Stimulated activated naive CD8-positive, alpha-beta T cell treated with anti-CD3 and anti-CD28 coated beads, Interleukin-15, amount 100 ng/mL, for 72 hours (primary cell): ENCODE measurements at regions not wholly inside any gene's neighbourhood (a gene's known extent, or its start where the extent isn't known, plus 50 kb on each side); places are given as distances from the start of the nearest gene placed in this dataset.
A peak's percentile ranks its signal among the peaks of the same experiment; 100 is the strongest.
"Not testable (repeated sequence)": the region's sequence is repeated elsewhere in the genome, so short reads cannot be mapped to it uniquely, and the experiment has no call there.

ENCODE experiments used
- ATAC-seq: fragments of 150-1000 bp; cut with Tn5 transposase; 2 replicates; pipeline ENCODE4 v1.10.0; 2021; ENCODE audit warnings: mild to moderate bottlenecking, moderate library complexity
- DNase-seq, 2 donors: peaks; one replicate each; pipeline ENCODE4 v3.0.0; 2021 to 2022
- H3K27ac Mint-ChIP-seq, 2 donors: one replicate each; pipeline ENCODE4 v1.8.0; 2022; ENCODE audit warnings: mild to moderate bottlenecking in 2 of 2, mixed read lengths in 2 of 2, moderate library complexity in 2 of 2
- H3K27me3 Mint-ChIP-seq: one replicate; pipeline ENCODE4 v1.8.0; 2022; ENCODE audit warnings: mixed read lengths
- H3K4me1 Mint-ChIP-seq: one replicate; pipeline ENCODE4 v1.8.0; 2022; ENCODE audit warnings: mild to moderate bottlenecking, mixed read lengths
- H3K4me3 Mint-ChIP-seq, 2 donors: one replicate each; pipeline ENCODE4 v1.8.0; 2022; ENCODE audit warnings: mild to moderate bottlenecking in 2 of 2, mixed read lengths in 2 of 2, moderate library complexity in 1 of 2
- H3K9me3 Mint-ChIP-seq, 2 donors: one replicate each; pipeline ENCODE4 v1.8.0; 2022; ENCODE audit warnings: mixed read lengths in 2 of 2

GRCh38 chr2:128596396-128597120 is 277.9 kb upstream of the HS6ST1 start:
- Mint-ChIP-seq H3K9me3 (no peaks in the 10 kb centered on the region), H3K27ac (no peak overlapping the region), H3K4me3 (no peak overlapping the region), H3K27me3 (peaks cover 12% of the 10 kb centered on the region), H3K4me1 (no peaks in the 10 kb centered on the region)
- DNase-seq, result no peak
- ATAC-seq, result peak; percentile 31

GRCh38 chr2:128597121-128597762 is 278.6 kb upstream of the HS6ST1 start:
- Mint-ChIP-seq H3K27ac (no peak overlapping the region), H3K27me3 (peaks cover 5% of the 10 kb centered on the region), H3K9me3 (no peaks in the 10 kb centered on the region), H3K4me1 (no peaks in the 10 kb centered on the region), H3K4me3 (no peak overlapping the region)
- ATAC-seq (no peak), DNase-seq (no peak)

- H3K27me3 Mint-ChIP-seq, H3K4me1 Mint-ChIP-seq, H3K4me3 Mint-ChIP-seq, H3K9me3 Mint-ChIP-seq, ATAC-seq, H3K27ac Mint-ChIP-seq, DNase-seq: not testable (repeated sequence)
These were observed 279.6 kb upstream of the HS6ST1 start for GRCh38 chr2:128598260-128598659.

DNA sequence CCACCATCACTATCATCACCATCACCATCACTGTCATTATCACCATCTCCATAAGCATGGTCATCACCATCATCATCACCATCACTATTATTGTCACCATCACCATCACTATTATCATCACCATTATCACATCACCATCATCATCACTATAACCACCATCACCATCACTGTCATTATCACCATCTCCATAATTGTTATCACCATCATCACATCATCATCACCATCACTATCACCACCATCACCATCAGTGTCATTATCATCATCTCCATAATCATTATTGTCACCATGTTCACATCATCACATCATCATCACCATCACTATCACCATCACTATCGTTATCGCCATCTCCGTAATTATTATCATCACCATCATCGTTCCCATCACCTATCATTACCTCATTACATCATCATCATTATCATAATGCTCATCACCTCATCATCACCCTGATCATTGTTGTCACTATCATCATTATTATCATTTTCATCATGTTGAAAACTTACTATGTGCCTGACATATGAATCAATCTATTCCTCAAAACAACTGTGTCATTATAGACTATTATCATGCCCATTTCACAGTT is 280.3 kb upstream of the HS6ST1 start:
- H3K27ac Mint-ChIP-seq, result no peak overlapping the region
- H3K9me3 Mint-ChIP-seq, result no peaks in the 10 kb centered on the region
- H3K27me3 Mint-ChIP-seq, result no peaks in the 10 kb centered on the region
- H3K4me1 Mint-ChIP-seq, result no peaks in the 10 kb centered on the region
- ATAC-seq (no peak), DNase-seq (no peak)
- no peak overlapping the region for H3K4me3 Mint-ChIP-seq

DNA sequence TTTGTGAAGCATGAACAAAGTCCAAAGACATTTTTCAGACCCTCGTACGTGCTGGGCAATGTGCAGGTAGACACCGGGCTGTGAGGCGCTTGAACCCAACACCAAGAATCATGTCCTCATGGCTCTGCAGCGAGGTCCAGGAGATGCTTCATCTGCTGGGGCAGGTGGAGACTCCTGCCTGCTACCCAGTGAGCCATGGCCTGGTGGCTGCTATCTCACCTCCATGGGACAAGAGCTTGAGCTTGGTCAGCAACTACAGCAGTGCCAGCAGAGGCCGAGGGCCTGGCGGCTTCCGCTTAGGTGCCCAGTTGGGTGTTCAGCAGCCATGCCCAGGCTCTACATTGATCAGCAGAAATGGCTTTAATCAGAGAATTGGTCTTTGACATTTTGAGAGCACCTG is 281.0 kb upstream of the HS6ST1 start:
- ATAC-seq, result no peak
- Mint-ChIP-seq H3K4me1 (no peaks in the 10 kb centered on the region), H3K9me3 (no peaks in the 10 kb centered on the region), H3K27me3 (no peaks in the 10 kb centered on the region), H3K4me3 (no peak overlapping the region), H3K27ac (no peak overlapping the region)
- DNase-seq, result no peak

- Mint-ChIP-seq H3K27ac (no peak overlapping the region), H3K27me3 (no peaks in the 10 kb centered on the region), H3K4me3 (no peak overlapping the region), H3K4me1 (no peaks in the 10 kb centered on the region), H3K9me3 (no peaks in the 10 kb centered on the region)
- ATAC-seq (no peak), DNase-seq (no peak)
These were observed 282.1 kb upstream of the HS6ST1 start for GRCh38 chr2:128600581-128601297.

- DNase-seq (no peak), ATAC-seq (no peak)
- Mint-ChIP-seq H3K4me3 (no peak overlapping the region), H3K9me3 (no peaks in the 10 kb centered on the region), H3K27me3 (no peaks in the 10 kb centered on the region), H3K27ac (no peak overlapping the region), H3K4me1 (no peaks in the 10 kb centered on the region)
These were observed 282.8 kb upstream of the HS6ST1 start for GRCh38 chr2:128601298-128602037.

- Mint-ChIP-seq H3K27ac (peak overlapping the region in 1 of 2 donors; percentile 91), H3K27me3 (no peaks in the 10 kb centered on the region), H3K4me3 (no peak overlapping the region), H3K9me3 (no peaks in the 10 kb centered on the region), H3K4me1 (no peaks in the 10 kb centered on the region)
- peak; percentile 33 for ATAC-seq
- DNase-seq, result no peak
These were observed 283.5 kb upstream of the HS6ST1 start for GRCh38 chr2:128602038-128602698.

DNA sequence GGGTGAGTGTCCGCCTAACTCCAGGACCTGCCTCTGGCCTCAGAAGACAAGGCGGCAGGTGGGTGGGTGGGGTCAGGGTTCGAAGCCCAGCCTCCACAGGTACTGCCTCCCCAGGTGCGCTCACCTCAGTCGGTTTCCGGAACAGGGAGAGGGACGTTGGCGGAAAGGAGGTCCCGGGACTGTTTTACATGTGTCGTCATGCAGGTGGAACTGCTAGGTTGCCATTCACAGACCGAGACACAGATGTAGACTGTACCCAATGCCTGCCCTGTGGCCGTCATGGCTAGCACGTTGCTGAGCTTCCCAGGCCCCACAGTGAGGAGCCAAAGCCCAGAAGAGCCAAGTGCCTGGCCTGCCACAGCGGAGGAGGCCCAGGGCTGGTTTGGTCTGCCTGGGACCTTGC is 284.0 kb upstream of the HS6ST1 start:
- Mint-ChIP-seq H3K27me3 (no peaks in the 10 kb centered on the region), H3K4me1 (no peaks in the 10 kb centered on the region), H3K4me3 (no peak overlapping the region), H3K27ac (no peak overlapping the region), H3K9me3 (no peaks in the 10 kb centered on the region)
- no peak for DNase-seq
- no peak for ATAC-seq

DNA sequence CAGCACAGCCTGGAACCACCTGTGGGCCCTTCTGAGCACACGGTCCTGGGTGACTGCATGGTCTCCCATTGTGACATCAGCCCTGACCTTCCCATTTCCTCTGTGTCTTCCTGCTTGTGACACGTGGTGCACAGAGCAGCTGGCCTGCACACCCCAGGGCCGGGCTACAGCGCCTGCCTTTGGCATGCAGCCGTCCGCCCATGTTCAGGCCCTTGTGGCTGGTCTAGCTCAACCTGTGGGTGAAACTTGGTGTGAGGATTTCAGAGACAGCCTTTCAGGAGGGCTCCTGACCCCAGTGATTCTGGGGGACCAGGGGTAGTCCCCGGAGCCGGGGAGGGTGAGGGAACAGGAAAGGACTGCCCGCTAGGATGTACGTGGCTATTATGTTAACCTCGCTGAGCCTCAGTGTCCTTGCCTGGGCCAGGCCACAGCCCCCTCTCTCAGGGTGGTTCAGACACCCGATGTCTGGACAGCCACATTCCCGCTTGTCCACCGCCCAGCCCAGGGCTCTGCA is 284.8 kb upstream of the HS6ST1 start:
- no peak for ATAC-seq
- H3K27ac Mint-ChIP-seq, result no peak overlapping the region

DNA sequence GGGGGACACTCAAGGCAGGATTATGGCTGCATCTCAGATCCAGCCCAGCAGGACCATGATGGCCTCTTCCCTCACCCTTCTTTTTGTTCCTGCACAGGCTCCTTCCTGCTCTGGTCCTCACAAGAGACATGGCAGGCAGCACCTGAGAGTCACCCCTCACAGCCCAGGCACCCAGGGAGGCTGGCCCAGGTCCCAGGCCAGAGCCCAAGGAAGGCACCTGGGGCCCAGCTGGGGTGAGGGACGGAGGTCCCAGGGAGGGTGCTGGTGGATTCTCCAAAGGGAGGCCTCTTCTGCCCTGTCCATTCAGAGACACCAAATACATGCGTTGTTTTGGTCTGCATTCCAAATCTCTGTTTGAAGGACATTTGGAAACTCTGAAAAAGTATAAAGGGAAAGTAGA is 285.4 kb upstream of the HS6ST1 start:
- H3K27ac Mint-ChIP-seq, result no peak overlapping the region
- no peaks in the 10 kb centered on the region for H3K4me1 Mint-ChIP-seq
- no peak overlapping the region for H3K4me3 Mint-ChIP-seq
- no peaks in the 10 kb centered on the region for H3K27me3 Mint-ChIP-seq
- H3K9me3 Mint-ChIP-seq, result no peaks in the 10 kb centered on the region
- DNase-seq, result no peak
- ATAC-seq, result no peak

More for the DNA sequence above, 284.8 kb upstream of the HS6ST1 start:
- no peak for DNase-seq
- H3K9me3 Mint-ChIP-seq, result no peaks in the 10 kb centered on the region
- H3K4me1 Mint-ChIP-seq, result no peaks in the 10 kb centered on the region
- no peaks in the 10 kb centered on the region for H3K27me3 Mint-ChIP-seq
- no peak overlapping the region for H3K4me3 Mint-ChIP-seq

- H3K4me1 Mint-ChIP-seq, H3K27me3 Mint-ChIP-seq, DNase-seq, H3K9me3 Mint-ChIP-seq, H3K4me3 Mint-ChIP-seq, ATAC-seq: not testable (repeated sequence)
- H3K27ac Mint-ChIP-seq, result peak overlapping the region in 1 of 2 donors; percentile 86
These were observed 285.9 kb upstream of the HS6ST1 start for GRCh38 chr2:128604581-128604980.

GRCh38 chr2:128605421-128605820 is 286.8 kb upstream of the HS6ST1 start:
- ATAC-seq (no peak), DNase-seq (no peak)
- H3K9me3 Mint-ChIP-seq, result no peaks in the 10 kb centered on the region
- H3K27ac Mint-ChIP-seq, result no peak overlapping the region
- H3K4me1 Mint-ChIP-seq, result no peaks in the 10 kb centered on the region
- no peaks in the 10 kb centered on the region for H3K27me3 Mint-ChIP-seq
- no peak overlapping the region for H3K4me3 Mint-ChIP-seq

DNA sequence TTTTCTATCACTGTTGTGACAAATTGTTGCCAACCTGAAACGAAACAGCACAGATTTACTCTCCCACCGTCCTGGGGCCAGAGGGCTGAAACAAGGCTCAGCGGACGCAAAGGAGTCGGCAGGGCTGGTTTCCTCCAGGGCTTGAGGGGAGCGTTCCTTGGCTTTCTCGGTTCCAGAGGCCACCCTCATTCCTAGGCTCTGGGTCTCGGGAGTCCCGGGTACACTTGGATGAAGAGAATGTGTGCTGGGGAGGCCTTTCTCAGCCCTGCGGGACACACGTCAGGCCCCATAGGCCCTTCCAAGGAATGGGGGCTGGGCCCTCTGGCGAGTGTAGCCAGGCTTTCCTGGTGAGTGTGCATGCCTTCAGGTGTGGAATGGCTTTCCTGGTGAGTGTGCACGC is 287.3 kb upstream of the HS6ST1 start:
- H3K27me3 Mint-ChIP-seq, result no peaks in the 10 kb centered on the region
- no peak overlapping the region for H3K27ac Mint-ChIP-seq
- DNase-seq (no peak), ATAC-seq (no peak)
- no peaks in the 10 kb centered on the region for H3K4me1 Mint-ChIP-seq
- H3K9me3 Mint-ChIP-seq, result no peaks in the 10 kb centered on the region
- no peak overlapping the region for H3K4me3 Mint-ChIP-seq

- ATAC-seq, result no peak
- H3K27ac Mint-ChIP-seq, result no peak overlapping the region
These were observed 288.2 kb upstream of the HS6ST1 start for GRCh38 chr2:128606837-128607236.

More at GRCh38 chr2:128606837-128607236, 288.2 kb upstream of the HS6ST1 start:
- Mint-ChIP-seq H3K4me1 (no peaks in the 10 kb centered on the region), H3K9me3 (no peaks in the 10 kb centered on the region), H3K4me3 (no peak overlapping the region), H3K27me3 (no peaks in the 10 kb centered on the region)
- DNase-seq, result no peak
